ENCODE measurements at regions not wholly inside any gene's neighbourhood (a gene's known extent, or its start where the extent isn't known, plus 50 kb on each side); places are given as distances from the start of the nearest gene placed in this dataset.

DNA sequence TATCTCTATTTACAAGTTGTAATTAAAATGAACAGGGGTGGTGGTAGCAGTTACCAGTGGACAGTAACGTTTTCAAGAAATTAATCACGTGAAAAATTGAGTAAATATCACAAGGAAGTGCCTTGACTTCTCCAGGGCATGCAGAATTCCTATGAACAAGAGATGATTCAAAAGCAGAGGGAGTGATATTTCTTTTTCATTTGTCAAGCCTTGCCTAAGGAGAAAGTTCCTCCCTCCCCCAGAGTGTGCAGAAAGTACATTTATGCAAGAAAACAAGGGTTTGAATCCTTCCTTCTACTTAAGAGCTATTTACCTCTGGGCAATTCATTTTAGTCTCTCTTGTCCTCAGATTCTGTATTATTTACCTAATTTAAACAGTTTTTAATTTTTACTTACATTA is 53.3 kb upstream of the ZNF385D start:
- Mint-ChIP-seq H3K4me1 (no peaks in the 10 kb centered on the region), H3K36me3 (ENCODE audit: insufficient read depth in 1 of 3, low read depth in 3 of 3) (no peaks in the 10 kb centered on the region), H3K27ac (no peak overlapping the region), H3K27me3 (ENCODE audit: low read depth) (no peaks in the 10 kb centered on the region), H3K4me3 (no peak overlapping the region), H3K9me3 (peaks cover 4 to 7% of the 10 kb centered on the region in 2 experiments; a peak in 2 of 5 replicates)
- no peak overlapping the region for H3K27ac ChIP-seq (ENCODE audit: insufficient read length, low read depth, low read length)
- H2BK120ac ChIP-seq (ENCODE audit: low read depth, low read length, poor library complexity, severe bottlenecking), result no peak overlapping the region
- H3K9me3 ChIP-seq (ENCODE audit: control insufficient read depth, low read depth, low read length), result no peaks in the 10 kb centered on the region
- no peaks in the 10 kb centered on the region for H3K23me2 ChIP-seq (ENCODE audit: insufficient read length, low read depth, low read length, poor library complexity, severe bottlenecking)
- H4K8ac ChIP-seq (replicated peaks; ENCODE audit: insufficient read length, low read depth, low read length), result no peak overlapping the region
- no peak overlapping the region for H2BK15ac ChIP-seq (ENCODE audit: low read depth, low read length)
- no peaks in the 10 kb centered on the region for H4K20me1 ChIP-seq (ENCODE audit: control insufficient read depth, insufficient read depth, insufficient read length)
- no peak overlapping the region for H2AFZ ChIP-seq (ENCODE audit: low read length)
- no peaks in the 10 kb centered on the region for H3K79me2 ChIP-seq (ENCODE audit: insufficient read depth, low read length)
- no peaks in the 10 kb centered on the region for H3K27me3 ChIP-seq (ENCODE audit: insufficient read depth, low read length)
- no peak overlapping the region for H2BK12ac ChIP-seq (ENCODE audit: insufficient read length, low read depth, low read length)
- no peaks in the 10 kb centered on the region for H3K4me1 ChIP-seq (ENCODE audit: insufficient read depth, low read length)
- H3K9ac ChIP-seq (ENCODE audit: extremely low read depth, insufficient read length, low read length), result no peak overlapping the region
- TF ChIP-seq, protein P1, sequence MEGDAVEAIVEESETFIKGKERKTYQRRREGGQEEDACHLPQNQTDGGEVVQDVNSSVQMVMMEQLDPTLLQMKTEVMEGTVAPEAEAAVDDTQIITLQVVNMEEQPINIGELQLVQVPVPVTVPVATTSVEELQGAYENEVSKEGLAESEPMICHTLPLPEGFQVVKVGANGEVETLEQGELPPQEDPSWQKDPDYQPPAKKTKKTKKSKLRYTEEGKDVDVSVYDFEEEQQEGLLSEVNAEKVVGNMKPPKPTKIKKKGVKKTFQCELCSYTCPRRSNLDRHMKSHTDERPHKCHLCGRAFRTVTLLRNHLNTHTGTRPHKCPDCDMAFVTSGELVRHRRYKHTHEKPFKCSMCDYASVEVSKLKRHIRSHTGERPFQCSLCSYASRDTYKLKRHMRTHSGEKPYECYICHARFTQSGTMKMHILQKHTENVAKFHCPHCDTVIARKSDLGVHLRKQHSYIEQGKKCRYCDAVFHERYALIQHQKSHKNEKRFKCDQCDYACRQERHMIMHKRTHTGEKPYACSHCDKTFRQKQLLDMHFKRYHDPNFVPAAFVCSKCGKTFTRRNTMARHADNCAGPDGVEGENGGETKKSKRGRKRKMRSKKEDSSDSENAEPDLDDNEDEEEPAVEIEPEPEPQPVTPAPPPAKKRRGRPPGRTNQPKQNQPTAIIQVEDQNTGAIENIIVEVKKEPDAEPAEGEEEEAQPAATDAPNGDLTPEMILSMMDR (conservative IDR thresholded peaks at IDR 0.05), result no peak
- WGBS (ENCODE audit: extremely low coverage, insufficient read length, low lambda C conversion rate), result no CpG with 5 or more reads among the region's 2 CpGs
- H4K5ac ChIP-seq (ENCODE audit: insufficient read length, low read depth, low read length), result no peak overlapping the region
- H3K4ac ChIP-seq (ENCODE audit: low read depth, low read length), result no peak overlapping the region
- no peak overlapping the region for H3K4me2 ChIP-seq (ENCODE audit: insufficient read depth, insufficient read length, low read length)
- H2AK5ac ChIP-seq (ENCODE audit: insufficient read length, low read length), result no peak overlapping the region
- no peaks in the 10 kb centered on the region for H3K79me1 ChIP-seq (ENCODE audit: insufficient read depth, low read depth, low read length, poor library complexity, severe bottlenecking)
- DNase-seq, result no peak
- no peak overlapping the region for H3K18ac ChIP-seq (ENCODE audit: insufficient read length, low read depth, low read length)
- no peak overlapping the region for H2BK20ac ChIP-seq (ENCODE audit: low read depth, low read length, poor library complexity, severe bottlenecking)
- no peak overlapping the region for H2BK5ac ChIP-seq (ENCODE audit: insufficient read length, low read length)
- H3T11ph ChIP-seq (ENCODE audit: low read length), result no peak overlapping the region
- H3K14ac ChIP-seq (ENCODE audit: insufficient read depth, low read length), result no peak overlapping the region
- no peak overlapping the region for H3K56ac ChIP-seq (ENCODE audit: insufficient read length, low read depth, low read length)
- H3K23ac ChIP-seq (ENCODE audit: insufficient read length, low read depth, low read length), result no peak overlapping the region
- no peak overlapping the region for H4K91ac ChIP-seq (ENCODE audit: insufficient read length, low read depth, low read length)
